ENCODE measurements at regions not wholly inside any gene's neighbourhood (a gene's known extent, or its start where the extent isn't known, plus 50 kb on each side); places are given as distances from the start of the nearest gene placed in this dataset.

DNA sequence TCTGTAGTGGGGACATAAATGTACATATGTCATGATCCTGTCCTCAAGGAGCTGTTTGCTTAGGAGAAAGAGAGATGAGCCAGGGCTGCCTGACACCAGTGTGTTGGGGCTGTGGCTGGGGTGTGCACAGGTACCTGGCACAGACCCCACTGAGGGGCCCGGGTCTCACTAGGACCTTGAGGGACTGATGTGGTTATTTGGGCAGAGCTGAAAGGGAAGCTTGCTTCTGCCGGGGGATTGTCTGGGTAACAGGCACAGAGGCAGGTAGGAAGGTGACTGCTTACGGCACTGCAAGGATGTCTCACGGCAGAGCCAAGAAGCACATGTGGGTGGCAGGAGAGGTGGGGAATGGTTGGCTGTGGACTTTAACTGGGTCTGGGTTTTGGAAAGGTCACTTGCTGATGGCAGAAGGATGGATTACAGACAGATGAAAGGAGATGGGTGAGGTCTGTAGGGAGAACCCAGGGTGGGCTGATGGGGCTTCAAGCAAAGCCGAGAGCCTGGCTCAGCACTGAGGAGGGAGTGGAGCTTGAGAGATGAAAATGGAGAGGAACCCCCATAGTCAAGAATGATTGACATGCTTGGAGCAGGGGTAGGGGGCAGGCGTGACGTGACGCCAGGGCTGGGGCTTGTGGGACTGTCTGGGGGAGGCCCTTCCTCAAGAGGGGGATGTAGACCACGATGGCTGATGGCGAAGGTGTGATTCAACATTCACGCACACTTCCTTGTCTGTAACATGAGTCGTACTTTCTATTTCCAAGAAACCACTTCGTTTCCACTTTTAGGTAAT is 207.7 kb upstream of the SHH start:
- TF ChIP-seq RAD21 (IDR thresholded peaks at IDR 0.05; ENCODE audit: low read depth) = no peak
- TF ChIP-seq TAF1 (IDR thresholded peaks at IDR 0.05; ENCODE audit: low read depth) = no peak
- no peak for TF ChIP-seq REST (IDR thresholded peaks at IDR 0.05; ENCODE audit: low read depth)
- no peak for TF ChIP-seq EP300 (IDR thresholded peaks at IDR 0.05; ENCODE audit: borderline replicate concordance)
- TF ChIP-seq YY1 (IDR thresholded peaks at IDR 0.05; ENCODE audit: low read depth) = no peak
- no peak for TF ChIP-seq CEBPB (IDR thresholded peaks at IDR 0.05)
- no peak for TF ChIP-seq CREB1 (IDR thresholded peaks at IDR 0.05; ENCODE audit: low read depth)
- TF ChIP-seq TEAD4 (IDR thresholded peaks at IDR 0.05) = no peak
- no peak for TF ChIP-seq TCF12 (IDR thresholded peaks at IDR 0.05; ENCODE audit: low read depth)
- no peak for TF ChIP-seq NFIC (IDR thresholded peaks at IDR 0.05)
- no peak for TF ChIP-seq FOXM1 (IDR thresholded peaks at IDR 0.05; ENCODE audit: borderline replicate concordance, low read depth)

Data from Ishikawa (cell line).